ENCODE measurements at regions not wholly inside any gene's neighbourhood (a gene's known extent, or its start where the extent isn't known, plus 50 kb on each side); places are given as distances from the start of the nearest gene placed in this dataset.
"Not testable (repeated sequence)": the region's sequence is repeated elsewhere in the genome, so short reads cannot be mapped to it uniquely, and the experiment has no call there.

GRCh38 chr4:123209436-123209835 lies 187.2 kb upstream of the SPRY1 start:
- DNase-seq (ENCODE audit: extremely low read depth in 1 of 2, low read depth in 1 of 2) = no peak

- no peak for DNase-seq (ENCODE audit: extremely low read depth in 1 of 2, low read depth in 1 of 2)
Measured at GRCh38 chr4:123215536-123215935, 181.1 kb upstream of the SPRY1 start.

GRCh38 chr4:123216543-123216942 lies 180.1 kb upstream of the SPRY1 start:
- no peak for DNase-seq (ENCODE audit: extremely low read depth in 1 of 2, low read depth in 1 of 2)

- DNase-seq (ENCODE audit: extremely low read depth in 1 of 2, low read depth in 1 of 2) = no peak
Measured at GRCh38 chr4:123216946-123217345, 179.6 kb upstream of the SPRY1 start.

DNA sequence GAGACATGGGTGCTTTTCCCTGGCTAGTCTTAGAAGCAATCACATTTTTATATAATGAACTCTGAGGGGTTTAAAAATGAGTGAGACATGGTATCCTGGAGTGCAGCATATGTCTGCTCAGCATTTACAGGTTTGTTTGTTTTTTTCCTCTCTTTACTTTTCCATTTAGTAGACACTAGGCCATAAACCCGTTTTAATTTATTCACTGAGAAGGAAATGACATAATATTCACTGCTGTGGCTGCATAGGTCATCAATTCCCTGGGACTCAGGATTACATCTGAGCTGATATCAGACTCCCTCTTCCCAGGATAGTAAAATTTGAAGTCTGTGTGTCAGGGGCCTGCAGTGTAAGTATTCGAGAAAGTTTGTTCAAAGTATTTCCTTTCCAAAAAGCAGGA lies 178.9 kb upstream of the SPRY1 start:
- no peak for DNase-seq (ENCODE audit: extremely low read depth in 1 of 2, low read depth in 1 of 2)

DNA sequence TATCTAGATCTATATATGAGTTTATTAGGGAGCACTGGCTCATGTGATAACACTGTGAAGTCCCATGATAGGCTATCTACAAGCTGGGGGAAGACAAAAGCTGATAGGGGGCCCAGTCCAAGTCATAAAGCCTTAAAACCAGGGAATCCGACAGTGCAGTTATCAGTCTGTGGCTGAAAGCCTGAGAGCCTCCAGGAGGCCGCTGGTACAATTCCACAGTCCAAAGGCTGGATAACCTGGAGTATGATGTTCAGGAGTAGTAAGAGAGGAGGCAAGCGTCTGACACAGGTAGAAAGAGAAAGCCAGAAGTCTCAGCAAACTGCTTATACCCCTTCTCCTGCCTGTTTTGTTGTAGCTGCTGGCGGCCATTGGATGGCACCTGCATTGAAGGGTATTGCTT lies 177.6 kb upstream of the SPRY1 start:
- DNase-seq (ENCODE audit: extremely low read depth in 1 of 2, low read depth in 1 of 2) = no peak

- no peak for DNase-seq (ENCODE audit: extremely low read depth in 1 of 2, low read depth in 1 of 2)
Measured at GRCh38 chr4:123229286-123229685, 167.3 kb upstream of the SPRY1 start.

DNA sequence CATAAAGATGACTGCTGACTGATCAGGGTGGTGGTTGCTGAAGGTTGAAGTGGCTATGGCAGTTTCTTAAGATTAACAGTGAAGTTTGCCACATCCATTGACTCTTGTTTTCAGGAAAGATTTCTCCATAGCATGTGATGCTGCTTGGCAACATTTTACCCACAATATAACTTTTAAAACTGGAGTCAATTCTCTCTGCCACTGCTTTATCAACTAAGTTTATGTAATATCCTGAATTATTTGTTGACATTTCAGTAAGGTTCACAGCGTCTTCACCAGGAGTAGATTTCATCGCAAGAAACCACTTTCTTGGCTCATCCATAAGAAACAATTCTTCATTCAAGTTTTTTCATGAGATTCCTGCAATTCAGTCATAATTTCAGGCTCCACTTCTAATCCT lies 166.5 kb upstream of the SPRY1 start:
- DNase-seq (ENCODE audit: extremely low read depth in 1 of 2, low read depth in 1 of 2) = no peak

- no peak for DNase-seq (ENCODE audit: extremely low read depth in 1 of 2, low read depth in 1 of 2)
Measured at GRCh38 chr4:123232439-123232838, 164.2 kb upstream of the SPRY1 start.

DNA sequence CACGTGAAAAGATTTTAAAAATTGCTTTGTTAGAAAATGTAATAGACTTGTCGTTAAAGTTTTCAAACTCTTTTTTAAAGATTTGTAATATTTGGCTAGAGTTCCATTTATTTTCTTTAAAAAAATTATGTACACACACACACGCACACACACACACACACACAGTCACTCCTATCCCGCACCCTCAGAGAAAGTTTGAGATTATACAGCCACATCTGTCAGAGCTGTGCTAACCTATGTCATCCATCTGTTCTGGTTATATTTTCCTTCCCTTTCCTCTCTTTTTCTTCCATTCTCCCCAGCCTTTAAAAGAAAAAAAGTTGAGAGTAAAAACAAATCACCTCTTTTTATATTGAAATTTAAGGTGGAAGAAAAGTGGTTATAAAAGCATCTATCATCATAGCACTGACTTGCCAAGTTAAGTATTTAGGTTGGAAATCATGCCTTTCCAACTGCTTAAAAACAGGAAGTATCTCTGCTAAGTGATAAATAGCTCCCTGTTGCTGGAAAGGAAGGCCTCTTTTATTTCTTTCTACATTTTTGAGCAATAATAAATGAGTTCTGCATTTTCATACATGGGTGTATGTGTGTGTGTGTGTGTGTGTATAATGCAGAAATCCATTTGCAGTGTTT lies 163.3 kb upstream of the SPRY1 start:
- no peak for DNase-seq (ENCODE audit: extremely low read depth in 1 of 2, low read depth in 1 of 2)

- DNase-seq (ENCODE audit: extremely low read depth in 1 of 2, low read depth in 1 of 2) = no peak
Measured at GRCh38 chr4:123234955-123235354, 161.6 kb upstream of the SPRY1 start.

DNA sequence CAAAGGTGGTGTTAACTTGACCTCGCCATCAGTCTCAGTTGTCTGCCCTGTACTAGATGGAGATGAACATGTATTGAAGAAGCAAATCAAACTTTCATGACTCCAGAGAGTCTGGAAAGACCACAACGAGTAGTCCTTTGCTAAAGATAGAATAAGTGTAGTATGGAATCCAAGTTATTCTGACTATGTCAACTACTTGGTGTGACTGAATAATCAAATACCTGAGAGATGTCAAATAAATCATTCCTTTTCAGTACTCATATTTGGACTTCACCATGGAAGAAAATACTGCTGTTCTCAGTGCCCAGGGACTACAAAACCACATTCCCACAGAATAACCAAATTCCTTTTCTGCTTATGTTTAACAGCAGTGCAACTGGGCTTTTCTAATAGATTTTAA lies 161.2 kb upstream of the SPRY1 start:
- no peak for DNase-seq (ENCODE audit: extremely low read depth in 1 of 2, low read depth in 1 of 2)

- no peak for DNase-seq (ENCODE audit: extremely low read depth in 1 of 2, low read depth in 1 of 2)
Measured at GRCh38 chr4:123236606-123237005, 160.0 kb upstream of the SPRY1 start.

DNA sequence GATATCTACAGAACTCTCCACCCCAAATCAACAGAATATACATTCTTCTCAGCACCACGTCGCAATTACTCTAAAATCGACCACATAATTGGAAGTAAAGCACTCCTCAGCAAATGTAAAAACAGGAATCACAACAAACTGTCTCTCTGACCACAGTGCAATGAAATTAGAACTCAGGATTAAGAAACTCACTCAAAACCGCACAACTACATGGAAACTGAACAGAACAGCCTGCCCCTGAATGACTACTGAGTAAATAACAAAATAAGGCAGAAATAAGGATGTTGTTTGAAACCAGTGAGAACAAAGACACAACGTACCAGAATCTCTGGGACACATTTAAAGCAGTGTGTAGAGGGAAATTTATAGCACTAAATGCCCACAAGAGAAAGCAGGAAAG lies 156.3 kb upstream of the SPRY1 start:
- not testable (repeated sequence) for DNase-seq (ENCODE audit: extremely low read depth in 1 of 2, low read depth in 1 of 2)

GRCh38 chr4:123243220-123243619 lies 153.4 kb upstream of the SPRY1 start:
- DNase-seq (ENCODE audit: extremely low read depth in 1 of 2, low read depth in 1 of 2) = not testable (repeated sequence)

GRCh38 chr4:123244137-123244536 lies 152.5 kb upstream of the SPRY1 start:
- no peak for DNase-seq (ENCODE audit: extremely low read depth in 1 of 2, low read depth in 1 of 2)

DNA sequence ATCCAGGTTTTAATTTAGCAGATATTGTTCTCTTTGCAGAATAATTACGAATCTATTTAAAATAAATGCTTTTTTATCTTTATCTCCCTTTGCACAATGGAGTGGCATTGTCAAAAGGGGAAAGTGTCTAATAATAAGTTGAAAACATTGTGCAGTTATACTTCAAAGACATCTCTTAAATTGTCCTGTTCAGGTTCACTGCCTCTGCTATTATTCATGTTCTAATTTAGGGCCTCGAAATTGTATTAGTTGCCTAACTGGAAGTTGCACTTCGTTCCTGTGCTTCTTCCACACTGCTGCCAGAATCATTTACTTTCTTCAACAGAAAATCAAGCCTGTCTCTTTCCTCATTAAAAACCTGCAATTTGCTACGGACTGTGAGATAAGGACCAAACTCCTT lies 150.5 kb upstream of the SPRY1 start:
- no peak for DNase-seq (ENCODE audit: extremely low read depth in 1 of 2, low read depth in 1 of 2)

GRCh38 chr4:123248085-123248659 lies 148.4 kb upstream of the SPRY1 start:
- no peak for DNase-seq (ENCODE audit: extremely low read depth in 1 of 2, low read depth in 1 of 2)

- DNase-seq (ENCODE audit: extremely low read depth in 1 of 2, low read depth in 1 of 2) = no peak
Measured at GRCh38 chr4:123249821-123250220, 146.8 kb upstream of the SPRY1 start.

- no peak for DNase-seq (ENCODE audit: extremely low read depth in 1 of 2, low read depth in 1 of 2)
Measured at GRCh38 chr4:123250843-123251242, 145.8 kb upstream of the SPRY1 start.

- DNase-seq (ENCODE audit: extremely low read depth in 1 of 2, low read depth in 1 of 2) = no peak
Measured at GRCh38 chr4:123255971-123256370, 140.6 kb upstream of the SPRY1 start.

- no peak for DNase-seq (ENCODE audit: extremely low read depth in 1 of 2, low read depth in 1 of 2)
Measured at GRCh38 chr4:123256901-123257300, 139.7 kb upstream of the SPRY1 start.

DNA sequence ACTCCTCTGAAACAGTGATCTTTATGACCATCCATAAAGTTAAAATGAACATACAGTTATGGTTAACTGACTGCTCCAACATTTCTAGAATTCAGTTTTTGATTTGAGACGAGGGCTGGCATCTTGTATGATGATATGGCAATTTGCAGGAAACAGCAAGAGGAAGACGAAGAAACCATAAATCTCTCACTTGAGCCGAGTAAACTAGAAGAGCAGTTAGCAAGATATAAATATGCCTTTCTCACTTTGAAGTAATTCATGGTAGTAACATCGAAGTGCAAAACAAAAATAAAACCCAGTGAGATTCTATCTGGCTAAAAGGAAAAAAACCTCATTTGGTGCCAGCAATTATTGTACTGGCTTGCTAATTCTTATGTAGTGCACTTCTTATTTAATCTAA lies 139.0 kb upstream of the SPRY1 start:
- no peak for DNase-seq (ENCODE audit: extremely low read depth in 1 of 2, low read depth in 1 of 2)

All from stimulated activated CD8-positive, alpha-beta memory T cell treated with anti-CD3 and anti-CD28 coated beads, Interleukin-7, amount 100 ng/mL, for 48 hours (primary cell).